ENCODE measurements at regions not wholly inside any gene's neighbourhood (a gene's known extent, or its start where the extent isn't known, plus 50 kb on each side); places are given as distances from the start of the nearest gene placed in this dataset.

GRCh38 chr19:29292562-29292961 lies 79.6 kb upstream of the UQCRFS1 start:
- no peak for DNase-seq (ENCODE audit: low read depth)

- DNase-seq (ENCODE audit: low read depth) = no peak
Observed at GRCh38 chr19:29293292-29293691, 80.3 kb upstream of the UQCRFS1 start.

- peak; percentile 6 for DNase-seq (ENCODE audit: low read depth)
Observed at GRCh38 chr19:29293736-29294342, 80.9 kb upstream of the UQCRFS1 start.

- peak; percentile 31 for DNase-seq (ENCODE audit: low read depth)
Observed at GRCh38 chr19:29294343-29294811, 81.4 kb upstream of the UQCRFS1 start.

- no peak for DNase-seq (ENCODE audit: low read depth)
Observed at GRCh38 chr19:29295285-29295684, 82.3 kb upstream of the UQCRFS1 start.

- DNase-seq (ENCODE audit: low read depth) = no peak
Observed at GRCh38 chr19:29297381-29297780, 84.4 kb upstream of the UQCRFS1 start.

- DNase-seq (ENCODE audit: low read depth) = no peak
Observed at GRCh38 chr19:29299416-29300380, 86.7 kb upstream of the UQCRFS1 start.

GRCh38 chr19:29302002-29302928 lies 89.3 kb upstream of the UQCRFS1 start:
- DNase-seq (ENCODE audit: low read depth) = no peak

- no peak for DNase-seq (ENCODE audit: low read depth)
Observed at GRCh38 chr19:29303069-29303718, 90.2 kb upstream of the UQCRFS1 start.

GRCh38 chr19:29303719-29304090 lies 90.8 kb upstream of the UQCRFS1 start:
- no peak for DNase-seq (ENCODE audit: low read depth)

- DNase-seq (ENCODE audit: low read depth) = no peak
Observed at GRCh38 chr19:29305268-29305667, 92.3 kb upstream of the UQCRFS1 start.

- DNase-seq (ENCODE audit: low read depth) = no peak
Observed at GRCh38 chr19:29308977-29309590, 96.1 kb upstream of the UQCRFS1 start.

GRCh38 chr19:29309637-29310036 lies 96.7 kb upstream of the UQCRFS1 start:
- no peak for DNase-seq (ENCODE audit: low read depth)

GRCh38 chr19:29311191-29311790 lies 98.3 kb upstream of the UQCRFS1 start:
- DNase-seq (ENCODE audit: low read depth) = no peak

GRCh38 chr19:29315556-29316190 lies 102.7 kb upstream of the UQCRFS1 start:
- no peak for DNase-seq (ENCODE audit: low read depth)

- DNase-seq (ENCODE audit: low read depth) = no peak
Observed at GRCh38 chr19:29318581-29318980, 105.6 kb upstream of the UQCRFS1 start.

- DNase-seq (ENCODE audit: low read depth) = no peak
Observed at GRCh38 chr19:29320086-29320485, 107.1 kb upstream of the UQCRFS1 start.

GRCh38 chr19:29320618-29321017 lies 107.7 kb upstream of the UQCRFS1 start:
- DNase-seq (ENCODE audit: low read depth) = no peak

GRCh38 chr19:29321116-29321515 lies 108.2 kb upstream of the UQCRFS1 start:
- DNase-seq (ENCODE audit: low read depth) = no peak

GRCh38 chr19:29323021-29323430 lies 110.1 kb upstream of the UQCRFS1 start:
- no peak for DNase-seq (ENCODE audit: low read depth)
